Stimulated activated CD8-positive, alpha-beta memory T cell treated with anti-CD3 and anti-CD28 coated beads, Interleukin-7, amount 100 ng/mL, for 48 hours (primary cell): ENCODE measurements at regions not wholly inside any gene's neighbourhood (a gene's known extent, or its start where the extent isn't known, plus 50 kb on each side); places are given as distances from the start of the nearest gene placed in this dataset.
"Not testable (repeated sequence)": the region's sequence is repeated elsewhere in the genome, so short reads cannot be mapped to it uniquely, and the experiment has no call there.

Experiments
- DNase-seq, 2 donors: peaks; one replicate each; pipeline ENCODE4 v3.0.0-alpha.2; 2020; ENCODE audit warnings: low read depth in 1 of 2; ENCODE audit errors: extremely low read depth in 1 of 2

GRCh38 chr13:50154697-50155096 lies 139.5 kb downstream of the KCNRG start:
- DNase-seq = no peak

DNA sequence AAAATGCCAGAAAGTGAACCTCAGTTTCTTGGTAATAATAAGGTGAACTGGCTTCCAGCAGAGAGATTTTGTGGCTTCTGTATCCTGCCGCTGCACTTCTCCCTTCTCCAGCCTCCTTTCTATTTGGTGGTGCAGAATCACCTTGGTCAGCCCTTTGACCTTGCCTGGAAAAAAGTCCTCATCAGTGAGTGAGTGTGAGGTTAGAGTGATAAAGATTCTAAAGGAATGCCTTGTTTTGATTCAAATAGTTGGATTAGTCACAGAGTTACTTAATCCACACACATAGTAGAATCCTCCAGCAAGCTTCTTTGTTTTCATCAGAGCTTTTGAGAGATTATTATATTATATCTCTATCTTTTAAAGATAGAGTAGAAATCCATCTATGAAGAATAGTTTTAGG lies 140.9 kb downstream of the KCNRG start:
- DNase-seq = no peak

DNA sequence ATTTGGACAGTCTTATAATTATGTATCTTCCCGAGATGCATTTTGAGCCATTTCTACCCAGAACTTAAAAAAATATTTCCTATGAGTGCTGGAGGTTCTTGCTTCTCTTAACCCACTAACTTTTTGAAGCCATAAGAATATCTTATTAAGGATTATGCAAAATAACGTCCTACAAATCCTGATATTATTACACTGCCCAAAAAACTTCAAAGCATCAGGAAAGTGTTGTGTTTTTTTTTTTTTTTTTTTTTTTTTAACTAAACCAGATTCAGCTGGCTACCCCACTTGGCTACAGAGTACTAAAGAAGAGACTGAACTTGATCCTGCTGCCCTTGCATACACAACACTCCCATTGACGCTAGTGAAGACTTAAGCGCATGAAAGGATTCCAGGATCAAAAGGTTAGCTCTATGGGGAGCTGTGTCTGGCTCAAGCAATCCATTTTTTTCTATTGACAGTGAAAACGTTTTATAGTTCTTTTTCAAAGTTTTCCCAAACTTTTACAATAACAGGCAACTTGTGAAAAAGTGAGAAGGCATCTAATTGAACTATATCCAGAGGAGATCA lies 141.4 kb downstream of the KCNRG start:
- DNase-seq = no peak

GRCh38 chr13:50158385-50159165 lies 143.3 kb downstream of the KCNRG start:
- DNase-seq = no peak

GRCh38 chr13:50159607-50160006 lies 144.4 kb downstream of the KCNRG start:
- DNase-seq = no peak

- DNase-seq = no peak
These were observed 145.8 kb downstream of the KCNRG start for GRCh38 chr13:50161052-50161451.

- DNase-seq = no peak
These were observed 146.8 kb downstream of the KCNRG start for GRCh38 chr13:50162001-50162400.

DNA sequence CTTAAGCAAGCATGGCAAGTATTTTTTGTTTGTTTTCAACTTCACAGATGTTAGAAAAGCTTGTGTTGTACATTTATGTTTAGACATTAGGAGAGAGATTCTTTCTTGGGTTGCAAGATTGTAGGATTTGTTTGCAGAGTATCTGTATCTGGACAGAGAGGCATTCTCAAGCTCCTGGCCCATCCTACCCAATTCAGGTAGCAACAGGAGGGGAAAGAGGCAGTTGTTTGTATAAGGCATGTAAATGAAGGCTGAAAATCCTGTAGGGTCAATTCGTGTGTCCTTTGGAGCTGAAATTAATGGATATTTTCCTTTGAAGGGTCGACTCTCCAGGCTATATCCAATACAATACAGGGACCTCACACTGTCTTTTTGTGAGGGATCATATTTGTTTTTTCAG lies 147.3 kb downstream of the KCNRG start:
- no peak for DNase-seq

DNA sequence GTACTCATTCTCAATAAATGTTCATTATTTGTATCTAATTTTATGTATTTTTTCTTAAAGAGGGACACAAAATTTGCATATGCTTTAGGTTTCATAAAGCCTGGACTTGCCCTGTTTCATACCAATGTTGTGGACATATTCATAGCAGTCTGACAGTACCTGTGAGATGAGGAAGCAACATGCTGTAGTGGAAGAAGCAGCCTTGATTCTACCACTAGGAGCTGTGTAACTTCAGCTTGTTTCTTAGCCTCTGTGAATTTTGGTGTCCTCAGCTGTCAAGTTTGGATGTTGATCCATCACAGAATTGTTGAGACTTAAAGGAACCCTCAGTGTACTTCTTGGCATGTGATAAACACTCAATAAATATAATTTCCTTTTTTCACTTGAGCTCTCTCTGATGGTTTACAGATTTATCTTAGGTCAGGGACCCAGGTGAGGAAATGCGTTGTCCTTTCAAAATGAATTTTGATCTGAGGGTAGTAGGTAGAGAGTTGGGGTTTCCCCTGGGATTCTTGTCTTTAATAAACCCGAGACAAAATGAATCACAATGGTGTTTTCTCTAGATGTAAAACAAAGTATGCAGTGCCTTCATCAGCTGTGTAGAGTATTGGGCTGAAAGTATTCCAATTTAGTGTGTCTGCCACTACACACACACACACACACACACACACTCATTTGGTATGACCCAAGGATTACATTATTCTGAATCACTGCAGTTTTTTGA lies 152.1 kb downstream of the KCNRG start:
- DNase-seq = no peak

DNA sequence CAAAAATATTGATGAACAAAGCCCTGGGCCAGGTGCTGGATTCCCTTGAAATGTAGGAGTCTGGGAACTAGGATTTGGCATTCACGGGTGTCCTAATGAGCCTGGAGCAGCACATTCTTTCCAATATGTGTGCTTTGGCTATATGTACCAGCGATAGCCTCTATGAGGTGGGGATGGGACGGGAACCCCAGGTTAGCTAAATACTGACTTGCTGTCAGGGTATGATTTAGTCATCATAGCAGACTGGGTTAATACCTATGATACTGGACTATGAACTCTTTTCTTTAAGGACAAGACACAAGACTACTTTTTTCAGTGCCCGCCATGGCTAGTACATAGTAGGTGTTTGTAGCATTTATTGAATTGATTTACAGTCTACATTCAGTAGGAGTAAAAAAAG lies 152.7 kb downstream of the KCNRG start:
- no peak for DNase-seq

GRCh38 chr13:50168786-50169185 lies 153.5 kb downstream of the KCNRG start:
- no peak for DNase-seq

DNA sequence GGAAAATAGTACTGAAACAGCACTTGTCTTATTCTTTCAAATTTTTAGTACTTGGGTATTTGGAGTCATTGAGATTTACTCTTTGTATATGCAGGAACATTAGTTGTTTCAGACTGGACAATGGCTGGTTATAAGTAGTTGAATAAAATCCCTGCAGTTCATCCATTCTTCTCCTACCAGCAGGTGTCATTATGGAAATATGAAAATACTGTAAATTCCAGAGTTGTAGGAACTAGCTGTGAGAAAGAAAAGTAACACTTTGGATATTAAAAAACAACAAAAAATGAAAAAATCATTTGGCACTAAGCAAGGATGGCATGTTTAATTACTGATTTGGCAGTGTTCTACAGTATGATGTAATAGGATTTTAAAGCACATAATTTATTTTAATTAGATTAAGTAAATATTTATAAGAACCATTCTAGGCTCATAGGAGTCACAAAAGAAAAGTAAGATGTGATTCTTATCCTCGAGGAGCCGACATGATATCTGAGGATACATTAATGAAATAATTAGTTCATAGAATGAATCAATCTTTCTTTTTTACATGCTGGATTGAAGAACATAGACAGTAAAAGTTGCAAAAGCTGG lies 155.3 kb downstream of the KCNRG start:
- no peak for DNase-seq

DNA sequence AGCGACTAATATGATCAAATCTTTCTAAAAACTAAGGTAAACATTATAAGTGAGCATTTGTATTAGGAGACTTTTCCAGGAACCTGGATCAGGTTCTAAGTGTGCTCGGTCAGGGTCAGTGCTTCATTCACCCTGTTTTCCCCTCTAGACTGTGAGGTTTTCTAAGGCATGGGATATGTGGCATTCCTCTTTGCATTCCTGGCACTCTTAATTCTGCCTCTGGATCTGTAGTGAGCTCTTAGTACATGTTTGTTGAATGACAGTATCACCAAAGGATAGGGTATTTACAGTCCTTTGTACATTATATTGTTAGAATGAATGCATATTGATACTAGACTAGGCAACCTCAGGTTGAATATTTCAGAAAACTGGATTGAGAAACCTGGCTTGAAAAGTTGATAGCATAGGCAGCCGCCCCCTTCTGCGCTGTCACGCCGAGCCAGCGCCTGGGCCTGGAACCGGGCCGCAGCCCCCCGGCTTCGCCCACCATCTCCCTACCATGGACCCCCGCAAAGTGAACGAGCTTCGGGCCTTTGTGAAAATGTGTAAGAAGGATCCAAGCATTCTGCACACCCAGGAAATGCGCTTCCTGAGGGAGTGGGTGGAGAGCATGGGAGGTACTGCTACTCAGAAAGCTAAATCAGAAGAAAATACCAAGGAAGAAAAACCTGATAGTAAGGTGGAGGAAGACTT lies 156.5 kb downstream of the KCNRG start:
- no peak for DNase-seq

DNA sequence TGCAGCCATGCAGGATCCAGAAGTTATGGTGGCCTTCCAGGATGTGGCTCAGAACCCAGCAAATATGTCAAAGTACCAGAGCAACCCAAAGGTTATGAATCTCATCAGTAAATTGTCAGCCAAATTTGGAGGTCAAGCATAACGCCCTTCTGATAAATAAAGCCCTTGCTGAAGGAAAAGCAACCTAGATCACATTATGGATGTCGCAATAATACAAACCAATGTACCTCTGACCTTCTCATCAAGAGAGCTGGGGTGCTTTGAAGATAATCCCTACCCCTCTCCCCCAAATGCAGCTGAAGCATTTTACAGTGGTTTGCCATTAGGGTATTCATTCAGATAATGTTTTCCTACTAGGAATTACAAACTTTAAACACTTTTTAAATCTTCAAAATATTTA lies 157.8 kb downstream of the KCNRG start:
- not testable (repeated sequence) for DNase-seq

DNA sequence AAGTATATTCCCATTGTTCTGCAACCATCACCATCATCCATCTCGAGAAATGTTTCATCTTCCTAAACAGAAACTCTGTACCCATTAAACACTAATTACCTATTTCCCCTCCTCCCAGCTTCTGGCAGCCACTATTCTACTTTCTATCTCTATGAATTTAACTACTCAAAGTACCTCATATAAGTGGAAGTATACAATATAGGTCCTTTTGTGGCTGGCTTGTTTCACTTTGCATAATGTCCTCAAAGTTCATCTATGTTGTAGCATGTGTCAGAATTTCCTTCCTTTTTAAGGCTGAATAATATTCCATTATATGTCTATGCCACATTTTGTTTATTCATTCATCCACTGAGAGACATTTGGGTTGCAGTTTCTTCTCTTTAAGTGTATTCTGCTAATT lies 159.4 kb downstream of the KCNRG start:
- DNase-seq = no peak

GRCh38 chr13:50179977-50180376 lies 164.7 kb downstream of the KCNRG start:
- no peak for DNase-seq

GRCh38 chr13:50185769-50186763 lies 170.8 kb downstream of the KCNRG start:
- not testable (repeated sequence) for DNase-seq

GRCh38 chr13:50187352-50188029 lies 172.2 kb downstream of the KCNRG start:
- no peak for DNase-seq

GRCh38 chr13:50188696-50189095 lies 173.5 kb downstream of the KCNRG start:
- no peak for DNase-seq
